ENCODE measurements at regions not wholly inside any gene's neighbourhood (a gene's known extent, or its start where the extent isn't known, plus 50 kb on each side); places are given as distances from the start of the nearest gene placed in this dataset.

DNA sequence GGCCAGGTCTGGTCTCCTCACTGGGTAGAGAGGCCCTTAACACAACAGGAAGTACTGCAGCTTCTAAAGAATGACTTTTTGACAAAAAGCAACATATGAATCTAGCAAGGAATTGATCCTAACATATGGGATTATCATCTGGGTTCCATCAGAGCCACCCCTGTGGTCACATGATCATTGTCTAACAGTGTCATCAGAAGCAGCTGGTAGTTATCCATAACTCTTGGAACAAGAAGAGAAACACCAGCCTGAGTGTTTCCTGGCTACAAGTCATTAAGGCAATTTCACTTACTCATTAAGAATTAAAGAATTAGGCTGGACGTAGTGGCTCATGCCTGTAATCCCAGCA lies 219.3 kb upstream of the ARID1B start:
- no peaks in the 10 kb centered on the region for H3K9me3 ChIP-seq
- H3K4me1 ChIP-seq: no peaks in the 10 kb centered on the region
- no peaks in the 10 kb centered on the region for H3K36me3 ChIP-seq
- no peak for TF ChIP-seq CTCF (IDR thresholded peaks at IDR 0.05; ENCODE audit: low read depth, low read length)
- no peaks in the 10 kb centered on the region for H3K27me3 ChIP-seq
- no peak for DNase-seq
- no peak overlapping the region for H3K4me3 ChIP-seq (ENCODE audit: low read depth, low read length)

DNA sequence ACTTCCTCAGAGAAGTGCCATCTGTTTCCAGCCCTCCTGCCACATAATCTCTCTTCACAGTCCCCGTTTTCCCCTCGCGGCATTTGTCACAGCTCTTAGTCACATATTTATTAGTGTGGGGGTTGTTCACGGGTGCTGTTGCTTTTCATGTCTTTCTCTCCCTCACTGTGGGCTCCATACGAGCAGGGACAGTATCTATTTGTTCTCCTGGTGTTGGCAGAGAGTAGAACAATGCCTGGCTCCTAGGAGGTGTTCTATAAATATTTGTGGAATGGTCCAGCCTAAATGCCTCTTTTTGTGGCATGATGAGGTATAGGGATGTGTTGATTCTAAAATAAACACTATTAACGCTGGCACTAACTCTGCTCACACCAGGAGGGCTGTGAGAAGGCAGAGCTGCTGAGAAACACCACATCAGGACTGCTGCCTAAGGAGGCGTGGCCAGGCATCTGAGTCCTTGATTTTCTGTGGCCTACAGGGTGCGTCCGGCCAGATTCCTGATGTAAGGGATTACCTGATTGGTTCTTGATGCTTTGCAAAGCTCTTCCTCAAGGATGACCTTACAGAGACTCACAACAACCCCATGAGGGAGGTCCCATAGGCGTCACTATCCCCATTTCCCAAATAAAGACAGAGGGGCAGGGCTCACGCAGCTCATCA lies 219.8 kb upstream of the ARID1B start:
- Histone ChIP-seq H3K36me3 (no peaks in the 10 kb centered on the region), H3K4me1 (no peaks in the 10 kb centered on the region), H3K9me3 (no peaks in the 10 kb centered on the region), H3K4me3 (ENCODE audit: low read depth, low read length) (no peak overlapping the region), H3K27me3 (no peaks in the 10 kb centered on the region)
- no peak for TF ChIP-seq CTCF (IDR thresholded peaks at IDR 0.05; ENCODE audit: low read depth, low read length)
- DNase-seq: no peak

- Histone ChIP-seq H3K27me3 (no peaks in the 10 kb centered on the region), H3K9me3 (no peaks in the 10 kb centered on the region), H3K4me1 (no peaks in the 10 kb centered on the region), H3K4me3 (ENCODE audit: low read depth, low read length) (no peak overlapping the region), H3K36me3 (no peaks in the 10 kb centered on the region)
- TF ChIP-seq CTCF (IDR thresholded peaks at IDR 0.05; ENCODE audit: low read depth, low read length): no peak
- DNase-seq: no peak
Measured at GRCh38 chr6:156556811-156557210, 220.4 kb upstream of the ARID1B start.

DNA sequence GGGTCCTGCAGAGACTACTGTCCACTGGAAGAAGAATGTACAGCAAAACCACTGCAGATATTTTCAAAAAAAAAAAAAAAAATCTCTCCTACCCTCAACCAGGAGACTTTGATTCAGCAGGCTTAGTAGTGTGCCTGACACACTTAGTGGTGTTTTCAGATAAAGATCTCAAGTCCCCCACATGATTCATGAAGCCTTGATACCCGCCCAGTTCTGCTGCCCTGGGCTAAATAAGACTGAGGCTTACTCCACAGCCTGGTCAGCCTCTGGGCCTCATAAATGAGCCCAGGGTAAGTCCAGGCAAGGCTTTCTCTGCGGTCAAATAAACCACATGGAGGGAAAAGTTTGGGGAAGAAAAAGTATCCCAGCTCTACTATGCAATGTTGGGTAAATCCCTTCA lies 222.1 kb upstream of the ARID1B start:
- Histone ChIP-seq H3K27me3 (no peaks in the 10 kb centered on the region), H3K9me3 (no peaks in the 10 kb centered on the region), H3K4me3 (ENCODE audit: low read depth, low read length) (no peak overlapping the region), H3K36me3 (no peaks in the 10 kb centered on the region), H3K4me1 (no peaks in the 10 kb centered on the region)
- DNase-seq: no peak
- TF ChIP-seq CTCF (IDR thresholded peaks at IDR 0.05; ENCODE audit: low read depth, low read length): no peak

DNA sequence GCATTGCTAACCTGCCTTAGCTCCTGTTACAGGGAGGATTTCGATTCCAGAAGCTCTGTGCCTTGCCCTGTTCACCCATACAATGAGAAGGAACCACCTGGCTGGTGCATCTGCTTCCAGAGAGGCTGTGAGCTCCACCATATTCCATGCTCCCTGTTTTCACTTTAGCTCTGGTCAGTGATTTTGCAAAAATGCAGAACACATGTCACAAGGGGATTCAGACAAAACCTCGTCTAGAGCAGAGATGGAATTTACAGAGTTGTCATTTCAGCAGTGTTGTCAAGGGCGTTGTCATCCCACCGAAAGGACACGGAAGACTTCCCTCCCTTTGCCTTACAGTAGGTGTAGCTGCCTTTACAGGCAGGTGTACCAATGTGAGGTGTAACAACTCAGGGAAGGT lies 223.0 kb upstream of the ARID1B start:
- Histone ChIP-seq H3K27me3 (no peaks in the 10 kb centered on the region), H3K4me1 (no peaks in the 10 kb centered on the region), H3K4me3 (ENCODE audit: low read depth, low read length) (no peak overlapping the region), H3K9me3 (no peaks in the 10 kb centered on the region), H3K36me3 (no peaks in the 10 kb centered on the region)
- no peak for DNase-seq
- no peak for TF ChIP-seq CTCF (IDR thresholded peaks at IDR 0.05; ENCODE audit: low read depth, low read length)

DNA sequence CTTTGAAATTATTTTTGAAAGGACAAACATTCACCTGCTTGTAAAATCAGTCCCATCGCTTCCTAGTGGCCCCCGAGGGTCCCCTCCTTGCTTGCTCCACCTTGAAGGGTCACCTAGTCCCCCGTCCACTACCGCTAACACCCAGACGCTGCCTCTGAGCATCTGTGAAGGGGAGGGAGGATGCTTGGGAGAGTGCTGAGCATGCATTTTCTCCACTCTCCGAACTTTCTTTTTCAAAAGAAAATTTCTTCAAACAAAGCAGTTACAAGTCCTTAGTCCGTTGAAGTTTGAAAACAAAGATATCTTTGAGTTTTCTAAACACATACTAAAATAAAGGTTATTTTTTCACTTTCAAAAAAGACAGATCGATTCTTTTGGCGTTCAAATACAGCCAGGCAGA lies 224.3 kb upstream of the ARID1B start:
- no peaks in the 10 kb centered on the region for H3K9me3 ChIP-seq

More for the DNA sequence above, 224.3 kb upstream of the ARID1B start:
- Histone ChIP-seq H3K4me3 (ENCODE audit: low read depth, low read length) (no peak overlapping the region), H3K27me3 (no peaks in the 10 kb centered on the region), H3K4me1 (no peaks in the 10 kb centered on the region), H3K36me3 (no peaks in the 10 kb centered on the region)
- TF ChIP-seq CTCF (IDR thresholded peaks at IDR 0.05; ENCODE audit: low read depth, low read length): no peak
- DNase-seq: no peak

Data from BE2C (cell line).